ENCODE measurements at regions not wholly inside any gene's neighbourhood (a gene's known extent, or its start where the extent isn't known, plus 50 kb on each side); places are given as distances from the start of the nearest gene placed in this dataset.

GRCh38 chr7:50926049-50926448 lies 143.4 kb upstream of the GRB10 start:
- no peak for TF ChIP-seq EZH2phosphoT487 (IDR thresholded peaks at IDR 0.05; ENCODE audit: borderline replicate concordance)
- TF ChIP-seq, protein P1, sequence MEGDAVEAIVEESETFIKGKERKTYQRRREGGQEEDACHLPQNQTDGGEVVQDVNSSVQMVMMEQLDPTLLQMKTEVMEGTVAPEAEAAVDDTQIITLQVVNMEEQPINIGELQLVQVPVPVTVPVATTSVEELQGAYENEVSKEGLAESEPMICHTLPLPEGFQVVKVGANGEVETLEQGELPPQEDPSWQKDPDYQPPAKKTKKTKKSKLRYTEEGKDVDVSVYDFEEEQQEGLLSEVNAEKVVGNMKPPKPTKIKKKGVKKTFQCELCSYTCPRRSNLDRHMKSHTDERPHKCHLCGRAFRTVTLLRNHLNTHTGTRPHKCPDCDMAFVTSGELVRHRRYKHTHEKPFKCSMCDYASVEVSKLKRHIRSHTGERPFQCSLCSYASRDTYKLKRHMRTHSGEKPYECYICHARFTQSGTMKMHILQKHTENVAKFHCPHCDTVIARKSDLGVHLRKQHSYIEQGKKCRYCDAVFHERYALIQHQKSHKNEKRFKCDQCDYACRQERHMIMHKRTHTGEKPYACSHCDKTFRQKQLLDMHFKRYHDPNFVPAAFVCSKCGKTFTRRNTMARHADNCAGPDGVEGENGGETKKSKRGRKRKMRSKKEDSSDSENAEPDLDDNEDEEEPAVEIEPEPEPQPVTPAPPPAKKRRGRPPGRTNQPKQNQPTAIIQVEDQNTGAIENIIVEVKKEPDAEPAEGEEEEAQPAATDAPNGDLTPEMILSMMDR (conservative IDR thresholded peaks at IDR 0.05; ENCODE audit: low read length), result no peak

Measured in Loucy (cell line).